Loucy (cell line): ENCODE measurements at regions not wholly inside any gene's neighbourhood (a gene's known extent, or its start where the extent isn't known, plus 50 kb on each side); places are given as distances from the start of the nearest gene placed in this dataset.

ENCODE experiments used
- H2AFZ ChIP-seq: fragments of 200-600 bp; sonication (generic); 2 replicates; pipeline ENCODE4 v1.6.0; 2016; ENCODE audit warnings: antibody characterized with exemption, mild to moderate bottlenecking, low read length, moderate library complexity
- H3F3A ChIP-seq: fragments of 200-600 bp; 2 replicates; pipeline ENCODE4 v1.6.0; 2016; ENCODE audit warnings: antibody characterized with exemption, low read depth, mild to moderate bottlenecking
- H3K27me3 ChIP-seq: fragments of 200-600 bp; sonication (generic); 2 replicates; pipeline ENCODE4 v1.6.1; 2014; ENCODE audit warnings: low read length, mild to moderate bottlenecking; ENCODE audit not compliant: insufficient read depth, poor library complexity, severe bottlenecking
- H3K36me3 ChIP-seq: fragments of 200-600 bp; sonication (generic); 2 replicates; pipeline ENCODE4 v1.6.1; 2016; ENCODE audit warnings: low read length; ENCODE audit not compliant: insufficient read depth
- H3K4me1 ChIP-seq: fragments of 200-600 bp; sonication (generic); 2 replicates; pipeline ENCODE4 v1.5.1; 2014; ENCODE audit warnings: low read length, mild to moderate bottlenecking; ENCODE audit not compliant: insufficient read depth, poor library complexity, severe bottlenecking
- H3K4me2 ChIP-seq: fragments of 200-600 bp; sonication (generic); 2 replicates; pipeline ENCODE4 v1.6.0; 2014; ENCODE audit warnings: antibody characterized with exemption, low read length, low read depth, mild to moderate bottlenecking; ENCODE audit not compliant: poor library complexity, severe bottlenecking
- H3K4me3 ChIP-seq: fragments of 200-600 bp; sonication (generic); 2 replicates; pipeline ENCODE4 v1.5.1; 2014; ENCODE audit warnings: low read length, mild to moderate bottlenecking, mixed read lengths; ENCODE audit not compliant: poor library complexity, severe bottlenecking
- H3K79me2 ChIP-seq: fragments of 200-600 bp; sonication (generic); 2 replicates; pipeline ENCODE4 v1.6.1; 2014; ENCODE audit warnings: low read length; ENCODE audit not compliant: insufficient read depth
- H3K9ac ChIP-seq: fragments of 200-600 bp; sonication (generic); 2 replicates; pipeline ENCODE4 v1.6.0; 2014; ENCODE audit warnings: mild to moderate bottlenecking, low read depth, low read length, moderate library complexity; ENCODE audit not compliant: poor library complexity, severe bottlenecking
- H3K9me2 ChIP-seq: fragments of 200-600 bp; sonication (generic); replicated peaks from 2 replicates; pipeline ENCODE4 v1.6.1; 2016; ENCODE audit warnings: low read depth, low read length, mixed read lengths
- H3K9me3 ChIP-seq: fragments of 200-600 bp; sonication (generic); 2 replicates; pipeline ENCODE4 v1.6.1; 2014; ENCODE audit warnings: mild to moderate bottlenecking, antibody characterized with exemption, low read length, low read depth; ENCODE audit not compliant: insufficient read depth
- H4K20me1 ChIP-seq: fragments of 200-600 bp; sonication (generic); 2 replicates; pipeline ENCODE4 v1.6.0; 2014; ENCODE audit warnings: antibody characterized with exemption, low read length, mild to moderate bottlenecking; ENCODE audit not compliant: insufficient read depth, poor library complexity, severe bottlenecking
- CTCF ChIP-seq: fragments of 200-600 bp; sonication (generic); conservative IDR thresholded peaks from 2 replicates; pipeline ENCODE4 v1.5.1; 2014; ENCODE audit warnings: mild to moderate bottlenecking, antibody characterized with exemption, low read length
- EZH2phosphoT487 ChIP-seq: fragments of 200-600 bp; IDR thresholded peaks from 2 replicates; pipeline ENCODE4 v1.6.1; 2018; ENCODE audit warnings: antibody characterized with exemption, mild to moderate bottlenecking, moderate library complexity, borderline replicate concordance

GRCh38 chr15:70334286-70334685 lies 236.6 kb upstream of the TLE3 start:
- Histone ChIP-seq H4K20me1 (no peaks in the 10 kb centered on the region), H3K79me2 (no peaks in the 10 kb centered on the region), H3K4me2 (no peak overlapping the region), H3F3A (no peaks in the 10 kb centered on the region), H3K36me3 (no peaks in the 10 kb centered on the region), H2AFZ (no peak overlapping the region), H3K9me2 (no peaks in the 10 kb centered on the region), H3K9ac (no peak overlapping the region), H3K27me3 (no peaks in the 10 kb centered on the region), H3K4me1 (no peaks in the 10 kb centered on the region), H3K4me3 (no peak overlapping the region), H3K9me3 (peaks cover 6% of the 10 kb centered on the region)
- TF ChIP-seq CTCF, result no peak
- TF ChIP-seq EZH2phosphoT487, result no peak

GRCh38 chr15:70329179-70329578 lies 231.5 kb upstream of the TLE3 start:
- H3K9me2 ChIP-seq, result no peaks in the 10 kb centered on the region
- no peak overlapping the region for H2AFZ ChIP-seq
- H3K4me2 ChIP-seq, result no peak overlapping the region
- H3K4me3 ChIP-seq, result no peak overlapping the region
- H3K9me3 ChIP-seq, result peaks cover 6% of the 10 kb centered on the region
- H3K79me2 ChIP-seq, result no peaks in the 10 kb centered on the region
- no peaks in the 10 kb centered on the region for H4K20me1 ChIP-seq
- TF ChIP-seq EZH2phosphoT487 (no peak), CTCF (no peak)
- no peaks in the 10 kb centered on the region for H3K27me3 ChIP-seq
- H3K36me3 ChIP-seq, result no peaks in the 10 kb centered on the region
- H3K9ac ChIP-seq, result no peak overlapping the region
- H3K4me1 ChIP-seq, result peaks cover 8% of the 10 kb centered on the region
- no peaks in the 10 kb centered on the region for H3F3A ChIP-seq

- H4K20me1 ChIP-seq, result no peaks in the 10 kb centered on the region
- H3K4me3 ChIP-seq, result no peak overlapping the region
- H3K9ac ChIP-seq, result no peak overlapping the region
- peaks cover 8% of the 10 kb centered on the region for H3K4me1 ChIP-seq
- no peaks in the 10 kb centered on the region for H3K9me2 ChIP-seq
- H3K9me3 ChIP-seq, result peaks cover 2% of the 10 kb centered on the region; the same call in 1 of the 2 replicates
- no peaks in the 10 kb centered on the region for H3K27me3 ChIP-seq
- no peaks in the 10 kb centered on the region for H3K36me3 ChIP-seq
- no peaks in the 10 kb centered on the region for H3K79me2 ChIP-seq
- no peak overlapping the region for H3K4me2 ChIP-seq
- H3F3A ChIP-seq, result no peaks in the 10 kb centered on the region
- TF ChIP-seq EZH2phosphoT487, result no peak
- no peak for TF ChIP-seq CTCF
- no peak overlapping the region for H2AFZ ChIP-seq
These were observed 231.0 kb upstream of the TLE3 start for GRCh38 chr15:70328679-70329115.
